ENCODE measurements at regions not wholly inside any gene's neighbourhood (a gene's known extent, or its start where the extent isn't known, plus 50 kb on each side); places are given as distances from the start of the nearest gene placed in this dataset.

DNA sequence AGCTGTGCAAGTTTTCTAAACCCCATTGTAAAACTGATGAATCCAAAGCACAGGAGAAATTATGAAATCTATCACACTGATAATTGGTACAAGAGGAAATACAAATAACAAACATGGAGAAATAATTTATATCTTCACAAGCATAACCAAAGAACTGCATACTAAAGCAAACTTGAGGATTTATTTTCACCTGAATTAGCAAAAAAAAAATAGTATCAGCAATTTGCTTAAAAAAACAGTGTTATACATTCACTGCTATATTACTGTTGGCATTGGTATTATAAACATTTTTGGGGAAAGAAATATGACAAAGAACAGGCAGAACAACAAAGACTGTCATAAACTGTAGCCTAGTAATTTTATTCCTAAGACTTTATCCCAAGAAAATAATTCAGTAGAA is 230.8 kb upstream of the NRP1 start:
- H3K27ac Mint-ChIP-seq: no peak overlapping the region
- no peaks in the 10 kb centered on the region for H3K9me3 Mint-ChIP-seq
- H3K4me1 Mint-ChIP-seq: peaks cover 11% of the 10 kb centered on the region
- no peak overlapping the region for H3K4me3 Mint-ChIP-seq
- no peak for DNase-seq (ENCODE audit: low spot score in 2 of 2, unreplicated experiment in 2 of 2)
- no peaks in the 10 kb centered on the region for H3K36me3 Mint-ChIP-seq
- TF ChIP-seq, protein P1, sequence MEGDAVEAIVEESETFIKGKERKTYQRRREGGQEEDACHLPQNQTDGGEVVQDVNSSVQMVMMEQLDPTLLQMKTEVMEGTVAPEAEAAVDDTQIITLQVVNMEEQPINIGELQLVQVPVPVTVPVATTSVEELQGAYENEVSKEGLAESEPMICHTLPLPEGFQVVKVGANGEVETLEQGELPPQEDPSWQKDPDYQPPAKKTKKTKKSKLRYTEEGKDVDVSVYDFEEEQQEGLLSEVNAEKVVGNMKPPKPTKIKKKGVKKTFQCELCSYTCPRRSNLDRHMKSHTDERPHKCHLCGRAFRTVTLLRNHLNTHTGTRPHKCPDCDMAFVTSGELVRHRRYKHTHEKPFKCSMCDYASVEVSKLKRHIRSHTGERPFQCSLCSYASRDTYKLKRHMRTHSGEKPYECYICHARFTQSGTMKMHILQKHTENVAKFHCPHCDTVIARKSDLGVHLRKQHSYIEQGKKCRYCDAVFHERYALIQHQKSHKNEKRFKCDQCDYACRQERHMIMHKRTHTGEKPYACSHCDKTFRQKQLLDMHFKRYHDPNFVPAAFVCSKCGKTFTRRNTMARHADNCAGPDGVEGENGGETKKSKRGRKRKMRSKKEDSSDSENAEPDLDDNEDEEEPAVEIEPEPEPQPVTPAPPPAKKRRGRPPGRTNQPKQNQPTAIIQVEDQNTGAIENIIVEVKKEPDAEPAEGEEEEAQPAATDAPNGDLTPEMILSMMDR (IDR thresholded peaks at IDR 0.05; ENCODE audit: unreplicated experiment): no peak
- no peaks in the 10 kb centered on the region for H3K27me3 Mint-ChIP-seq (ENCODE audit: low read depth)

DNA sequence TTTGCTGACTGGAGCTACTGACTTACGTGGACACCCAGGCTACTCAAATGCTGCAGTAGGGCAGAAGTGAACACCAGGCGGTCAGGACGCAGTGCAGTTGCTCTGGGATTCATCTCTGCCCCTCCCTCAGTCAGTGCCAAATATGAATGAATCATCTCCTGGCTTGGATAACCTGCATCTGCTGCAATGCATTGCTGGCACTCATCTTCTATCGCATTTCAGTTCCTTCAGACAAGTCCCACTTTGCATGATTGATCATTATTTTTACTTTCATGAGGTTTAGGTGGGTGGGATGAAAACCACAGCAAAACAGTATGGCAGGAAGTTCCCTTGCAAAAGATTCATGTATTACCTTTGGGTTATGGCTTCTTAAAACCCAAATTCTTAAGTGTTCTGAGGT is 224.6 kb upstream of the NRP1 start:
- Mint-ChIP-seq H3K27me3 (ENCODE audit: low read depth) (no peaks in the 10 kb centered on the region), H3K27ac (no peak overlapping the region), H3K36me3 (no peaks in the 10 kb centered on the region), H3K4me3 (no peak overlapping the region), H3K4me1 (peaks cover 10% of the 10 kb centered on the region), H3K9me3 (no peaks in the 10 kb centered on the region)
- TF ChIP-seq, protein P1 (IDR thresholded peaks at IDR 0.05; ENCODE audit: unreplicated experiment): no peak
- DNase-seq (ENCODE audit: low spot score in 2 of 2, unreplicated experiment in 2 of 2): no peak

DNA sequence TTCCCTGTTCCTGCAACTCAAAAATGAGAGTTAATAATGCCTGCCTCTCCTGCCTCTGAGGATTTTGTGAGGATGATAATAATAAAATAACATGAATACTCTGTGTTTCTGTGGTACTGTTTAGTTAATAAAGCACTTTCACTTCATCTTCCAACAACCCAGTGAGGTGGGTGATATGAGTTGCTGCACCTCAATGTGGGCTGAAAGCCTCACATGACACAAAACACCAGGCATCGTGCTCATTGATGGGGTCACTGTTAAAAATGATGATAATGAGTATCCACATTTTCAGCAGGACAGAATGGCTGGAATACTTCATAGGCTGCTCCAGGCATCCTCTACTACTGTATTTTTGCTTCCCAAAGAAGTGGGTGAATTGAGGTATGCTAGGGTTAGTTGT is 222.8 kb upstream of the NRP1 start:
- Mint-ChIP-seq H3K4me1 (peaks cover 10% of the 10 kb centered on the region), H3K36me3 (no peaks in the 10 kb centered on the region), H3K27ac (no peak overlapping the region), H3K4me3 (no peak overlapping the region), H3K9me3 (no peaks in the 10 kb centered on the region), H3K27me3 (ENCODE audit: low read depth) (no peaks in the 10 kb centered on the region)
- TF ChIP-seq, protein P1 (IDR thresholded peaks at IDR 0.05; ENCODE audit: unreplicated experiment): no peak
- no peak for DNase-seq (ENCODE audit: low spot score in 2 of 2, unreplicated experiment in 2 of 2)

DNA sequence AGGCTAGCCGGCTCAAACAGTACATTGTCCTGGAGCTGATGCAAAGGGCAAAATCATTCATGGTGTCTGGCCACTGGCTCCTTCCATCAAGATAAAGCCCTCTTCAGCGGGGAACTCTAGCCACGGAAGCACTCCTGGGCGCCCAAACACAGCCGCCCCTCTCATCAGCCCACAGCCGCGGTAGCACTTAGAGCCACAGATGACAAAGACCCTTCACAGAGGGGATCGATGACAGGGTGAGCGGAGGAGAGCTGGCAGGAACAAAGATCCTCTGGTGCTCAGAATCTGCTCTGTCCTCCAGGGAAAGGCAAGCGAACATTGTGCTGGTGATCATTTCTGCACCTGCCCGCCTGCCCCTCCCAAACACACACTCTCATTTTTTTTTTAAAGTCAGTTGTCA is 222.2 kb upstream of the NRP1 start:
- Mint-ChIP-seq H3K36me3 (no peaks in the 10 kb centered on the region), H3K27ac (no peak overlapping the region), H3K4me3 (no peak overlapping the region), H3K9me3 (no peaks in the 10 kb centered on the region), H3K4me1 (peaks cover 10% of the 10 kb centered on the region), H3K27me3 (ENCODE audit: low read depth) (no peaks in the 10 kb centered on the region)
- TF ChIP-seq, protein P1 (IDR thresholded peaks at IDR 0.05; ENCODE audit: unreplicated experiment): no peak
- no peak for DNase-seq (ENCODE audit: low spot score in 2 of 2, unreplicated experiment in 2 of 2)

DNA sequence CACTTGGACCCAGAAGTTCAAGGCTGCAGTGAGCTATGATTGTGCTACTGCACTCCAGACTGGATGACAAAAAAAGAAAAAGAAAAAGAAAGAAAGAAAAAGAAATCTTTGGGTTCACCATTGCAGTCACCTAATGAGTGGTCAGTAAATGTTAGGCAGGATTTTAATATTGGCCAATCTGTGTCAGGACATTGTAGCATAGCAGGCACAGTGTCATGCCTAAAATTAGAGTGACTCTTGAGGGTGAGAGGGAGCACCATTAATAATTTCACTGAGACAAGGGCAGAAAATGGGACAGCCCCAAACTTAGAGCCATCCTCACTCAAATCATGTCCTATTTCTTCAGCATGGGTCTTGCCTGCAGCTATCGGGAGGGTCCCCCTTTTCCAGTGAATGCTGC is 221.6 kb upstream of the NRP1 start:
- TF ChIP-seq, protein P1 (IDR thresholded peaks at IDR 0.05; ENCODE audit: unreplicated experiment): no peak
- Mint-ChIP-seq H3K4me1 (peaks cover 10% of the 10 kb centered on the region), H3K36me3 (no peaks in the 10 kb centered on the region), H3K27ac (no peak overlapping the region), H3K27me3 (ENCODE audit: low read depth) (no peaks in the 10 kb centered on the region), H3K9me3 (no peaks in the 10 kb centered on the region), H3K4me3 (no peak overlapping the region)
- DNase-seq (ENCODE audit: low spot score in 2 of 2, unreplicated experiment in 2 of 2): no peak

All from mesothelial cell of epicardium (in vitro differentiated cells).